HG02610 (cell line): ENCODE measurements at regions not wholly inside any gene's neighbourhood (a gene's known extent, or its start where the extent isn't known, plus 50 kb on each side); places are given as distances from the start of the nearest gene placed in this dataset.
"Not testable (repeated sequence)": the region's sequence is repeated elsewhere in the genome, so short reads cannot be mapped to it uniquely, and the experiment has no call there.

Experiments used
- ATAC-seq: cut with Tn5 transposase; IDR thresholded peaks from one replicate; pipeline ENCODE4 v1.9.1; 2021; ENCODE audit warnings: mild to moderate bottlenecking, moderate library complexity; ENCODE audit not compliant: unreplicated experiment

GRCh38 chr9:115849679-115850412 lies 303.7 kb upstream of the PAPPA start:
- no peak for ATAC-seq

- no peak for ATAC-seq
These were observed 302.9 kb upstream of the PAPPA start for GRCh38 chr9:115850548-115851304.

GRCh38 chr9:115855458-115856133 lies 298.0 kb upstream of the PAPPA start:
- ATAC-seq, result no peak

DNA sequence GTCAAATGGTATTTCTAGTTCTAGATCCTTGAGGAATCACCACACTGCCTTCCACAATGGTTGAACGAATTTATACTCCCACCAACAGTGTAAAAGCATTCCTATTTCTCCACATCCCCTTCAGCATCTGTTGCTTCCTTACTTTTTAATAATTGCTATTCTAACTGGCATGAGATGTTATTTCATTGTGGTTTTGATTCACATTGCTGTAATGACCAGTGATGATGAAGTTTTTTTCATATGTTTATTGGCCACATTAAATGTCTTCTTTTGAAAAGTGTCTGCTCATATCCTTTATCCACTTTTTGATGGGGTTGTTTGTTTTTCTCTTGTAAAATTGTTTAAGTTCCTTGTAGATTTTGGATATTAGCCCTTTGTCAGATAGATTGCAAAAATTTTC lies 295.2 kb upstream of the PAPPA start:
- ATAC-seq, result not testable (repeated sequence)

GRCh38 chr9:115862021-115862420 lies 291.6 kb upstream of the PAPPA start:
- ATAC-seq, result no peak

DNA sequence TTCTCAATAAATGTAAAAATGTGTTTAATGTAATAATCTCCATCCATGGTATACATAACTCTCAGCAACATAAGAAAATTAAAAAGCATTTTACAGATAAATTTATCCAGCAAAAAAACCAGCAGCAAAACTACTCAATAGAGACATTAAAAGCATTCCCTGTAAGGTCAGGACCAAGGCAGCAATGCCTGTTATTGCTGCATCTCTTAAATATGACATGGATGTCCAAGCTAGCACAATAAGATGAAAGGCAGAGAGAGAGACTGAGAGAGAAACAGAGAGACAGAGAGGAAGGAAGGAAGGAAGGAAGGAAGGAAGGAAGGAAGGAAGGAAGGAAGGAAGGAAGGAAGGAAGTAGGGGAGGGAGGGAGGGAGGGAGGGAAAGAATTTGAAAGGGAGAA lies 289.0 kb upstream of the PAPPA start:
- ATAC-seq, result no peak

GRCh38 chr9:115867326-115867725 lies 286.3 kb upstream of the PAPPA start:
- ATAC-seq, result no peak

- no peak for ATAC-seq
These were observed 275.6 kb upstream of the PAPPA start for GRCh38 chr9:115877852-115878438.

- ATAC-seq, result no peak
These were observed 274.1 kb upstream of the PAPPA start for GRCh38 chr9:115879451-115879850.

DNA sequence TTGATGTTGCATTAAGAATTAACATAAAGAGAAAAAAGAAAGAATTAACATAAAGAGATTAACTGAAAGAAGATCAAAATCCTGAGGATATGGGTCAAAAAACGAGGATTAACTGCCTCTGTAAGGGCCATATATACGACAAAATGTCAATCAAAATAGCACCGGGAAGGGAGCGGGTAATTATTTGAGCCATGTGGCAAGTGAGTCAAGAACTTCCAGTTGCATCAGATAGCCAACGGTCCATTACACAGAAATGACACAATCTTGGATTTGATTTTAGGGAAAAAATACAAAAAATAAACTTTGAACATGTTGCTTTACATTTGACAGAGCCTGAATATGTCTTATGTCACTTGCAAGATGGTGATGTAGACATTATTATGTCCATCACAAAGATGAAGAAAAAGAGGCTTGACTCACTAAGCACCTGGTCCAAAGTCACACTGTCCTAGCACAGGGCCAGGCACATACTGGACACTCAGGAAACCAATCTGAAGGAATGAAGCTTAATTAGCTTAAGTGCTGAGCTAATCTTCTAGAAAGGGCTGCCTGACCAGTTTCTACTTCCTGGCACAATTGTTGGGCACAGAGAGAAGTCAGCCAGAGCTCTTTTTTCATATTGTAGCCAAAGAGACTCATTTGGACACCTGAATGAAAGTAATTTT lies 273.2 kb upstream of the PAPPA start:
- ATAC-seq, result no peak

DNA sequence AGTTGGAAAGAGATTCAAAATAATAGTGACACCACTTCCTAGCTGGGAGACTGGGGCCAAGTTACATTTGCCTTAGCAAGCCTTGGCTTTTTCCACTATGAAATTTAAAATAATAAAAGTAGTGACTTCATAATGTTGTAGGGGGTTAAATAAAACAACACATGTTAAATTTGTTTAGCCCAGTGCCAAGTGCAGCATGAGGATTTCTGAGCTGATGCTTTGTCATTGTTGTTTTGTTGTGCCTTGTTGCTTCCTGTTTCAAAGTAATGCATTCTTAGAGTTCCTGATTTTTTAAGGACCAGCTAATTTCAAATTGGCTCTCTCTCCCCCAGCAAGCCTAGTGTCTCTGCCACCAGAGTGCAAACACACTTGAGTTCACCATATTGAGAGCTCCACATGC lies 270.7 kb upstream of the PAPPA start:
- ATAC-seq, result no peak

- no peak for ATAC-seq
These were observed 269.9 kb upstream of the PAPPA start for GRCh38 chr9:115883467-115884329.

DNA sequence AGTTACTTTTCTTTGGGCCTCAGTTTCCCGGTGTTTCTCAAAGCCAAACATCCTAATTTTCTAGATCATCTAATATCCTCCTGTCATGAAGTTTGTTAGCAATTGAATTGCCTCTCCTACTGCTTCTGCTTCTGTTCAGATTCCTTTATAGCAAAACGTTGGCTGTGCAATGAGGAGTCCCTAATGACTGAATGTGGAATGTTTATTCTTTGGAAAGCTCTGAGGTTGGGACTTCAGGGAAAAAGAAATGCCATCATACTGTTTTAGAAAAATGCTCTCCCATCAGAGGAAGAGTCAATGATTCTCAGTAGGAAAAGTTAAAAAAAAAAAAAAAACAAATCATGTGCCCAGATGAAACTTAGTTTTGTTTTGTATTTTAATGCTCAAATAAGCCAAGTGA lies 268.7 kb upstream of the PAPPA start:
- no peak for ATAC-seq

DNA sequence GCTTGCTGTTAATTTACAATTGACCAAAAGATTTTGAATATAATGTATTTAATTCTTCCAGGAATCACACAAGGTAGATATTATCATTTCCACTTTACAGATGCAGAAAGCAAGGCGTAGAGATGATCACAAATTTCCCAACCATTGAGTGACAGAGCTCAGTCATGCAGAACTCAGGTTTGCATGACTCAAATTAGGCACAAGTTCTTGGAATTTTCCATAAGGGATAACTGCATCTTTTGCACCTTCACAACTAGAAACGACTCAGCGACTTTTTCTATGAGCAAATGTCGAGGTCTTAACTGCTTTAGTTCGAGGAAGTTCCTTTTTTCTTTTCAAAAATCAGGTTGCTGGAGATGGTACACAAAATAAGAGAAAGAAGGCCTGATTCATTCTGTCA lies 265.5 kb upstream of the PAPPA start:
- no peak for ATAC-seq

DNA sequence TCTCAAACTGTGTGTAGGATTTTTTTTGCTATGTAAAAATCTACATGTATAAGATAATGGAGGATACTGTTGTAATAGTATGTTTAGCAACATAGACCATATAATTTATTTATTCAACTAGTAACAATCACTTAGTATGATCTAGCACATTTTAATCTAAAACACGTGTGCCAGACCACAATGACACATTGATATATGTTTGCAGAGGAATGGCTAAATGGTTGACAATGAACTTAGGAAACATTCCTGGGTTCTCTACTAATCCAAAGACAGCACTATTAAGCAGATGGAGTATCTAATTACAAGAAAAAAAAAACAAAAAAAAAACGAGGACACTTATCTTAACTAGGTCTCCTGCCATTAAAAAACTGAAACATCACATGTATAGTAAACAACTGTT lies 261.7 kb upstream of the PAPPA start:
- ATAC-seq, result no peak

DNA sequence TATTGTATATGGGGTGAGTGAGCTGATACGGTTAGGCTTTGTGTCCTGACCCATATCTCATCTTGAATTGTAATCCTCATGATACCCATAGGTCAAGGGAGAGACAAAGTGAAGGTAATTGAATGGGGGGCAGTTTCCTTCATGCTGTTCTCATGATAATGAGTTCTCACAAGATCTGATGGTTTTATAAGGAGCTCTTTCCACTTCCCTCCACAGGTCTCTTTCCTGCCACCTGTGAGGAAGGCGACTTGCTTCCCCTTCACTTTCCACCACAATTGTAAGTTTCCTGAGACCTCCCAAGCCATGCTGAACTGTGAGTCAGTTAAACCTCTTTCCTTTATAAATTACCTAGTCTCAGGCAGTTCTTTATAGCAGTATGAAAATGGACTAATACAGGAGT lies 255.1 kb upstream of the PAPPA start:
- ATAC-seq, result not testable (repeated sequence)

- ATAC-seq, result no peak
These were observed 252.9 kb upstream of the PAPPA start for GRCh38 chr9:115900698-115901097.

GRCh38 chr9:115910959-115911358 lies 242.6 kb upstream of the PAPPA start:
- no peak for ATAC-seq

GRCh38 chr9:115912086-115912485 lies 241.5 kb upstream of the PAPPA start:
- ATAC-seq, result no peak

DNA sequence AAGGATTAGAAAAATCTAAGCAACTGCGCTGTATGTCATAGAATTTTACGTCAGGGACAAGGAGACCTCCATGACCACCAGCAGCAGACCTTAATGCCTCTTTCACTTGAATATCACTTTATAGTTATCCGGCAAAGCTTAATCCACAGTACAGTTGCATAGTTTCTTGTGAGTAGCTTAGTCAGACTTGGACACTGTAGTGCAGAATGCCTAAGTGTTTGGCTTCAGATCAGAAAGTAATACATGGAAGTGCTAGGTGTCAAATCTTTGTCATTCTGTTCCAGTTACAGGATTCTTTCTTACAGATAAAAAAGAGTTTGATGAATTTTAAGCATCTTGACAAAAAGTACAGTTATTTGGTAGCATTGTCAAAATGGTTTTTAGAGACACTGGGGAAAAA lies 239.9 kb upstream of the PAPPA start:
- no peak for ATAC-seq
